ENCODE measurements at regions not wholly inside any gene's neighbourhood (a gene's known extent, or its start where the extent isn't known, plus 50 kb on each side); places are given as distances from the start of the nearest gene placed in this dataset.

- TF ChIP-seq POLR2AphosphoS5 (IDR thresholded peaks at IDR 0.05; ENCODE audit: low read depth, low read length) (no peak), POLR2A (IDR thresholded peaks at IDR 0.05; ENCODE audit: low read depth, low read length) (no peak), TAF1 (IDR thresholded peaks at IDR 0.05; ENCODE audit: borderline replicate concordance, low read depth, low read length) (no peak)
Observed at GRCh38 chr1:106722466-106722865, 334.0 kb upstream of the PRMT6 start.
